Neuronal stem cell (in vitro differentiated cells): ENCODE measurements at regions not wholly inside any gene's neighbourhood (a gene's known extent, or its start where the extent isn't known, plus 50 kb on each side); places are given as distances from the start of the nearest gene placed in this dataset.
A peak's percentile ranks its signal among the peaks of the same experiment; 100 is the strongest.

Experiments used
- DNase-seq: peaks from one replicate; pipeline ENCODE4 v3.0.0-alpha.2; 2013; ENCODE audit warnings: low spot score
- H2AFZ ChIP-seq: one replicate; pipeline ENCODE4 v1.6.1; 2013; ENCODE audit warnings: mild to moderate bottlenecking, low read length, inconsistent platforms
- H2AK5ac ChIP-seq: 2 replicates; pipeline ENCODE4 v1.6.1; 2013; ENCODE audit warnings: low read depth, mild to moderate bottlenecking, inconsistent platforms, low read length, moderate library complexity, mixed read lengths
- H2BK120ac ChIP-seq: 2 replicates; pipeline ENCODE4 v1.6.1; 2013; ENCODE audit warnings: low read depth, mild to moderate bottlenecking, inconsistent platforms, low read length, moderate library complexity, mixed read lengths
- H2BK12ac ChIP-seq: one replicate; pipeline ENCODE4 v1.6.1; 2013; ENCODE audit warnings: low read length, inconsistent platforms
- H2BK15ac ChIP-seq: 2 replicates; pipeline ENCODE4 v1.6.1; 2013; ENCODE audit warnings: mild to moderate bottlenecking, low read length, inconsistent platforms, mixed read lengths
- H2BK5ac ChIP-seq: one replicate; pipeline ENCODE4 v1.6.1; 2013; ENCODE audit warnings: inconsistent platforms, mild to moderate bottlenecking, low read length, moderate library complexity
- H3K14ac ChIP-seq: one replicate; pipeline ENCODE4 v1.6.1; 2013; ENCODE audit warnings: low read length, inconsistent platforms
- H3K18ac ChIP-seq: 2 replicates; pipeline ENCODE4 v1.6.1; 2013; ENCODE audit warnings: low read length, inconsistent platforms
- H3K23ac ChIP-seq: 2 replicates; pipeline ENCODE4 v1.6.1; 2013; ENCODE audit warnings: low read depth, mild to moderate bottlenecking, mixed read lengths, low read length, inconsistent platforms; ENCODE audit not compliant: poor library complexity
- H3K27ac ChIP-seq: replicated peaks from 3 replicates; pipeline ENCODE4 v1.5.1; 2013; ENCODE audit warnings: low read length, inconsistent platforms
- H3K27me3 ChIP-seq, 3 experiments: 2 replicates each; pipeline ENCODE4 v1.6.1; 2013; ENCODE audit warnings: low read length in 3 of 3, mild to moderate bottlenecking in 2 of 3, inconsistent platforms in 1 of 3, low read depth in 1 of 3, mixed read lengths in 1 of 3, moderate library complexity in 1 of 3; ENCODE audit not compliant: control insufficient read depth in 3 of 3, insufficient read depth in 3 of 3
- H3K36me3 ChIP-seq, 2 donors: replicated peaks in 1 of 2; 2 replicates each; pipeline ENCODE4 v1.6.1; 2013; ENCODE audit warnings: low read length in 2 of 2; ENCODE audit not compliant: control insufficient read depth in 2 of 2, insufficient read depth in 2 of 2
- H3K4ac ChIP-seq: 2 replicates; pipeline ENCODE4 v1.6.1; 2013; ENCODE audit warnings: inconsistent platforms, mild to moderate bottlenecking, low read length, moderate library complexity
- H3K4me1 ChIP-seq, 2 donors: 1 replicate in 1 of 2; 2 replicates in 1 of 2; pipeline ENCODE4 v1.6.1; 2013; ENCODE audit warnings: low read length in 2 of 2, low read depth in 1 of 2; ENCODE audit not compliant: control insufficient read depth in 2 of 2, insufficient read depth in 1 of 2
- H3K4me2 ChIP-seq: one replicate; pipeline ENCODE4 v1.6.1; 2013; ENCODE audit warnings: mild to moderate bottlenecking, low read length, inconsistent platforms; ENCODE audit not compliant: insufficient read depth, poor library complexity, severe bottlenecking
- H3K4me3 ChIP-seq, 2 donors: 2 replicates each; pipeline ENCODE4 v1.5.1; 2013; ENCODE audit warnings: low read length in 2 of 2, mild to moderate bottlenecking in 2 of 2, inconsistent platforms in 1 of 2, moderate library complexity in 1 of 2
- H3K79me1 ChIP-seq: one replicate; pipeline ENCODE4 v1.6.1; 2013; ENCODE audit warnings: low read depth, mild to moderate bottlenecking, inconsistent platforms, low read length, moderate library complexity
- H3K9ac ChIP-seq: one replicate; pipeline ENCODE4 v1.6.1; 2013; ENCODE audit warnings: mild to moderate bottlenecking, low read depth, low read length, inconsistent platforms; ENCODE audit not compliant: poor library complexity
- H3K9me3 ChIP-seq, 2 donors: replicated peaks in 1 of 2; 2 replicates each; pipeline versions ENCODE3 to v1.6.1; 2013; ENCODE audit warnings: low read length in 2 of 2, mild to moderate bottlenecking in 2 of 2, inconsistent platforms in 1 of 2, low read depth in 1 of 2, mixed read lengths in 1 of 2, moderate library complexity in 1 of 2; ENCODE audit not compliant: control insufficient read depth in 2 of 2, insufficient read depth in 1 of 2
- H4K8ac ChIP-seq: one replicate; pipeline ENCODE4 v1.6.1; 2013; ENCODE audit warnings: low read depth, mild to moderate bottlenecking, inconsistent platforms, low read length, moderate library complexity
- H4K91ac ChIP-seq: one replicate; pipeline ENCODE4 v1.6.1; 2013; ENCODE audit warnings: low read length, low read depth, mild to moderate bottlenecking, inconsistent platforms; ENCODE audit not compliant: poor library complexity
- WGBS, 2 donors: extraction: QIAGEN DNeasy Blood & Tissue Kit; methylation state at CpG; one replicate each; pipeline ENCODE4 v1.1.7; 2013; ENCODE audit warnings: missing lambda C conversion rate in 2 of 2, mixed read lengths in 1 of 2; ENCODE audit not compliant: insufficient read length in 2 of 2, insufficient replicate concordance in 1 of 2; ENCODE audit errors: extremely low coverage in 2 of 2; 5-methylcytosine and 5-hydroxymethylcytosine counted together

- DNase-seq, result no peak
- Histone ChIP-seq H3K4me2 (peak overlapping the region; percentile 18), H3K79me1 (no peaks in the 10 kb centered on the region), H2AFZ (no peak overlapping the region), H2AK5ac (no peak overlapping the region), H3K36me3 (no peaks in the 10 kb centered on the region), H3K4ac (no peak overlapping the region), H2BK12ac (no peak overlapping the region), H3K9ac (no peak overlapping the region), H3K18ac (no peak overlapping the region), H2BK120ac (no peak overlapping the region), H2BK5ac (no peak overlapping the region), H2BK15ac (no peak overlapping the region), H3K4me1 (peaks cover 0 to 2% of the 10 kb centered on the region in 2 donors), H3K27me3 (no peaks in the 10 kb centered on the region), H4K91ac (no peak overlapping the region), H3K4me3 (no peak overlapping the region), H3K23ac (no peak overlapping the region), H3K9me3 (no peaks in the 10 kb centered on the region), H3K14ac (peak overlapping the region; percentile 56), H3K27ac (no peak overlapping the region), H4K8ac (no peak overlapping the region)
- no CpG with 5 or more reads among the region's 5 CpGs for WGBS, 2 donors
These were observed 1219.4 kb downstream of the TYW1 start for GRCh38 chr7:68216051-68216450.

GRCh38 chr7:68217426-68217825 is 1220.8 kb downstream of the TYW1 start:
- Histone ChIP-seq H3K27ac (no peak overlapping the region), H4K8ac (no peak overlapping the region), H3K4me3 (no peak overlapping the region), H2AFZ (no peak overlapping the region), H3K18ac (no peak overlapping the region), H3K9ac (no peak overlapping the region), H2BK5ac (no peak overlapping the region), H3K14ac (no peak overlapping the region), H3K4ac (no peak overlapping the region), H3K36me3 (no peaks in the 10 kb centered on the region), H2BK15ac (no peak overlapping the region), H2AK5ac (no peak overlapping the region), H3K79me1 (no peaks in the 10 kb centered on the region), H2BK12ac (no peak overlapping the region), H2BK120ac (no peak overlapping the region), H4K91ac (no peak overlapping the region), H3K4me1 (peaks cover 0 to 2% of the 10 kb centered on the region in 2 donors), H3K23ac (no peak overlapping the region), H3K9me3 (no peaks in the 10 kb centered on the region), H3K4me2 (no peak overlapping the region), H3K27me3 (no peaks in the 10 kb centered on the region)
- no CpG with 5 or more reads among the region's 2 CpGs for WGBS, 2 donors
- no peak for DNase-seq

GRCh38 chr7:68218461-68218860 is 1221.8 kb downstream of the TYW1 start:
- Histone ChIP-seq H2AFZ (no peak overlapping the region), H3K4me3 (no peak overlapping the region), H3K79me1 (no peaks in the 10 kb centered on the region)

GRCh38 chr7:68222311-68222710 is 1225.7 kb downstream of the TYW1 start:
- no peaks in the 10 kb centered on the region for H3K27me3 ChIP-seq
- no peak overlapping the region for H3K18ac ChIP-seq
- H2AK5ac ChIP-seq, result no peak overlapping the region
- no peaks in the 10 kb centered on the region for H3K79me1 ChIP-seq
- H2AFZ ChIP-seq, result no peak overlapping the region
- no peak overlapping the region for H2BK15ac ChIP-seq
- no peaks in the 10 kb centered on the region for H3K9me3 ChIP-seq
- no peak overlapping the region for H2BK5ac ChIP-seq
- no peak overlapping the region for H3K4ac ChIP-seq
- no peaks in the 10 kb centered on the region for H3K4me1 ChIP-seq
- H3K9ac ChIP-seq, result no peak overlapping the region
- no peak overlapping the region for H2BK120ac ChIP-seq
- H3K27ac ChIP-seq, result no peak overlapping the region
- no peak for DNase-seq
- no peak overlapping the region for H3K4me2 ChIP-seq
- no peak overlapping the region for H4K8ac ChIP-seq
- H4K91ac ChIP-seq, result no peak overlapping the region
- no peak overlapping the region for H2BK12ac ChIP-seq
- no peak overlapping the region for H3K4me3 ChIP-seq
- no CpG with 5 or more reads among the region's 1 CpG for WGBS, 2 donors
- no peaks in the 10 kb centered on the region for H3K36me3 ChIP-seq
- no peak overlapping the region for H3K14ac ChIP-seq
- no peak overlapping the region for H3K23ac ChIP-seq

More at GRCh38 chr7:68218461-68218860, 1221.8 kb downstream of the TYW1 start:
- H2BK120ac ChIP-seq, result no peak overlapping the region
- no peak overlapping the region for H3K23ac ChIP-seq
- no peak overlapping the region for H4K91ac ChIP-seq
- no peak overlapping the region for H3K9ac ChIP-seq
- H4K8ac ChIP-seq, result no peak overlapping the region
- no CpG with 5 or more reads among the region's 1 CpG for WGBS, 2 donors
- no peak overlapping the region for H3K27ac ChIP-seq
- H3K18ac ChIP-seq, result no peak overlapping the region
- no peak overlapping the region for H3K4me2 ChIP-seq
- H3K36me3 ChIP-seq, result no peaks in the 10 kb centered on the region
- H3K4ac ChIP-seq, result no peak overlapping the region
- H2BK5ac ChIP-seq, result no peak overlapping the region
- peaks cover 0 to 2% of the 10 kb centered on the region in 2 donors for H3K4me1 ChIP-seq
- no peak overlapping the region for H2BK15ac ChIP-seq
- DNase-seq, result no peak
- H3K27me3 ChIP-seq, result no peaks in the 10 kb centered on the region
- no peak overlapping the region for H2BK12ac ChIP-seq
- no peak overlapping the region for H2AK5ac ChIP-seq
- no peak overlapping the region for H3K14ac ChIP-seq
- H3K9me3 ChIP-seq, result no peaks in the 10 kb centered on the region
